Activated naive CD8-positive, alpha-beta T cell treated with anti-CD3 and anti-CD28 coated beads, Interleukin-2, amount 10 ng/mL, durations not matched to agents 7 days and 5 days (primary cell): ENCODE measurements at regions not wholly inside any gene's neighbourhood (a gene's known extent, or its start where the extent isn't known, plus 50 kb on each side); places are given as distances from the start of the nearest gene placed in this dataset.
"Not testable (repeated sequence)": the region's sequence is repeated elsewhere in the genome, so short reads cannot be mapped to it uniquely, and the experiment has no call there.

Experiments used
- ATAC-seq: fragments of 150-1000 bp; cut with Tn5 transposase; one replicate; pipeline ENCODE4 v1.10.0; 2021; ENCODE audit warnings: low read depth, moderate library complexity
- POLR2A ChIA-PET: fragments of 350-600 bp; sonication (Branson Sonifier 250); formaldehyde crosslinking; loops from one replicate; lab custom pipeline; 2021; ENCODE audit warnings: antibody characterized with exemption; lab: Charles Lee
- DNase-seq: peaks from one replicate; pipeline ENCODE4 v3.0.0; 2021
- H3K27ac Mint-ChIP-seq: one replicate; pipeline ENCODE4 v1.8.0; 2022; ENCODE audit warnings: mild to moderate bottlenecking, mixed read lengths
- H3K27me3 Mint-ChIP-seq: one replicate; pipeline ENCODE4 v1.8.0; 2022; ENCODE audit warnings: mild to moderate bottlenecking, moderate library complexity, mixed read lengths
- H3K36me3 Mint-ChIP-seq: one replicate; pipeline ENCODE4 v1.8.0; 2021; ENCODE audit warnings: mild to moderate bottlenecking, mixed read lengths
- H3K4me1 Mint-ChIP-seq: one replicate; pipeline ENCODE4 v1.8.0; 2021; ENCODE audit warnings: mixed read lengths
- H3K4me3 Mint-ChIP-seq: one replicate; pipeline ENCODE4 v1.8.0; 2022; ENCODE audit warnings: mild to moderate bottlenecking, moderate library complexity, mixed read lengths
- H3K9me3 Mint-ChIP-seq: one replicate; pipeline ENCODE4 v1.8.0; 2021; ENCODE audit warnings: mixed read lengths

DNA sequence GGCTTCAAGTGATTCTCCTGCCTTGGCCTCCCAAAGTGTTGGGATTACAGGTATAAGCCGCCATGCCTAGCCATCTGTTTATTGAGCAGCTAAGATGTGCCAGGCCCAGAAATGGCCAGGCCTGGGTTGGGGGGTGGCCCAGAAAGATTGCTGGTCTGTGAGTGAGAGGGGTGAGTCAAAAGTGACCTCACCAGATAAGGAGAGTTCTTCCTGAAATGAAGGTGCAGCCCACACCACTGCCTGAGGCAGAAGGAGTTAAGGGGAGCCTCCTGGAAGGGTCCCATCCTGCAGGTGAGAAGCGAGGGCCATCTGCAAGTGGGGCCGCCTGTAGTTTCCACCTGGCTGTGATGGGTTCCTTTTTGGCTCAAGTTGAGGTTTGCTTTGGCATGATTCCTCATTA, 96.9 kb upstream of the KLF4 start:
- Mint-ChIP-seq H3K27me3 (peaks cover 6% of the 10 kb centered on the region), H3K4me1 (no peaks in the 10 kb centered on the region), H3K4me3 (no peak overlapping the region), H3K36me3 (no peaks in the 10 kb centered on the region), H3K9me3 (no peaks in the 10 kb centered on the region), H3K27ac (no peak overlapping the region)
- DNase-seq (no peak), ATAC-seq (no peak)
- POLR2A ChIA-PET: no interaction called here

DNA sequence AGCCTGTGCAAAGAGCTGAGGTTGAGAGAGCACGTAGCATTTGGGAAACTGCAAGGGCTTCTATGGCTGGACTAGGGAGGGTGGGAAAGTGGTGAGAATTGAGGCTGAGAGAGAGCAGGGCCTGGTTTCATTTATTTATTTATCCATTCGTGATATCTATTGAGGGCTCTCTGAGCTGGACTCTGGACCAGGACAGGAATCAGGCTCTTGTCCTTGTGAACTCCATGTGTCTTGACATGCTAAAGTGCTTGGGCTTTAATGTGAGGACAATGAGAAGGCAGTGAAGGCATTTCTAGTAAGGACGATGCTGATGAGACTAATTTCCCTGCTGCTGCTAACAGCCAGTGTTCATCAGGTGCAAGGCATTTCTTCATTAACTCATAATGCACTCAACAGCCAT, 95.9 kb upstream of the KLF4 start:
- no peak for ATAC-seq
- DNase-seq: no peak
- no peaks in the 10 kb centered on the region for H3K4me1 Mint-ChIP-seq
- no peaks in the 10 kb centered on the region for H3K36me3 Mint-ChIP-seq
- H3K9me3 Mint-ChIP-seq: no peaks in the 10 kb centered on the region
- peaks cover 6% of the 10 kb centered on the region for H3K27me3 Mint-ChIP-seq
- H3K27ac Mint-ChIP-seq: no peak overlapping the region
- no peak overlapping the region for H3K4me3 Mint-ChIP-seq
- POLR2A ChIA-PET: no interaction called here

DNA sequence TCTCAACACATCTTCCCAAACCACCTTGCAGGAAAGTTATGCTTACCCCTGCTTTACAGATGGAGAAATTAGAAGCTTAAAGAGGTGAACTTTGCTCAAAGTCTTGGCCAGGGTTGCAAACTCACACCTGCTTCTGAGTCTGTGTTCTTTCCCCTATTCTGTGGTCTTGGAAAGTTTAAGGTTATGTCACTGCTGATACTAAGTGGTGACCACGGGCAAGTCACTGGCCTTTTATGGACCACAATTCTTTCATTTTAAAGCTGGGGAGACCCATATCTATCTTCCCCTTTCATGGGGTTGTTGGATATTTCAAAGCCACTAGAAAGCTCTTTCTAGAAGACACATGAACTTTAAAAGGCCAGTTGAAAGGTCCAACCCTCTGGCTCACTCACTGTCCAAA, 95.4 kb upstream of the KLF4 start:
- Mint-ChIP-seq H3K4me1 (no peaks in the 10 kb centered on the region), H3K27ac (no peak overlapping the region), H3K9me3 (no peaks in the 10 kb centered on the region), H3K36me3 (no peaks in the 10 kb centered on the region), H3K4me3 (no peak overlapping the region), H3K27me3 (peaks cover 6% of the 10 kb centered on the region)
- DNase-seq (no peak), ATAC-seq (no peak)
- POLR2A ChIA-PET: no interaction called here

DNA sequence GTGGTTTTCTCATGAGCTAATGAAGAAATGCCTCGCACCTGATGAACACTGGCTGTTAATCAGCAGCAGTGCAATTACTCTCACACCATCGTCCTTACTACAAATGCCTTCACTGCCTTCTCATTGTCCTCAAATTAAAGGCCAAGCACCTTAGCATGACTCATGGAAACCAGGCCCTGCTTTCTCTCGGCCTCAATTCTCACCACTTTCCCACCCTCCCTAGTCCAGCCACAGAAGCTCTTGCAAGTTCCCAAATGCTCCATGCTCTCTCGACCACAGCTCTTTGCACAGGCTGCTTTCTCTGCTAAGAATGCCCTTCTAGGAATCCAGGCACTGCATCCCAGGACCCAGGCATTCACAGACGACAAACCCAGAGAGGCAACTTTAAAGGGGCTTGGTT, 94.6 kb upstream of the KLF4 start:
- Mint-ChIP-seq H3K4me3 (no peak overlapping the region), H3K36me3 (no peaks in the 10 kb centered on the region), H3K27me3 (peaks cover 6% of the 10 kb centered on the region), H3K4me1 (no peaks in the 10 kb centered on the region), H3K27ac (no peak overlapping the region), H3K9me3 (no peaks in the 10 kb centered on the region)
- no peak for ATAC-seq
- DNase-seq: no peak
- POLR2A ChIA-PET: no interaction called here

DNA sequence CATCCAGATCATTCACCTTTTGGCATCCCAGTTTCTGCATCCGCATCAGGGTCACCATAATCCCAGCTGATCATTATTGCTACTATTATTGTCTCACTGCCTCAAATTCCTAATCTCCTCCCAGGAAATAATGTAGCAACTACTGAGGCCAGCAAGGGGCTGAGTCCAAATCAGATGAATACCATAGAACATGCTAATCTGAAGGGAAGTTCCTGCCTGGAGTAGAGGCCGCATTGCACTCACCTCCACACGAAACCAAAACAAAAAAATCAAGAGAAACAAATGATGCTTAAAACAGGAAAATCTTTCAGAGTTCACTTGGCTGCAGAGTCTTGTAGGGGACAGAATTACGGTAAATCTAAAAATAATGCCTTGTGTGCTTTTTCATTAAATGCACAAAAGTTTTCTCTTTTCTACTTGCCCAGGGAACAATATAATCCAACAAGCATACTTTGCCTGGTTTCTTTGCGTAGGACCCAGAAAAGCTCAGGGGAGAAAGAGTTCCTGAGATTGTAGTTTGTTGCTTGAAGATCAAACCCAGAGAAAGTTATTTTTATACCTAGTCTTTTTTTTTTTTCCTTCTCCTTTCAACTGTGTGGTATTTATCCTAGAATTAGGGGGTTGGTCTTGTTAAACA, 87.7 kb upstream of the KLF4 start:
- Mint-ChIP-seq H3K36me3 (no peaks in the 10 kb centered on the region), H3K4me3 (no peak overlapping the region), H3K4me1 (no peaks in the 10 kb centered on the region), H3K27ac (no peak overlapping the region), H3K9me3 (no peaks in the 10 kb centered on the region), H3K27me3 (no peaks in the 10 kb centered on the region)
- POLR2A ChIA-PET: no interaction called here
- DNase-seq: no peak
- ATAC-seq: no peak

DNA sequence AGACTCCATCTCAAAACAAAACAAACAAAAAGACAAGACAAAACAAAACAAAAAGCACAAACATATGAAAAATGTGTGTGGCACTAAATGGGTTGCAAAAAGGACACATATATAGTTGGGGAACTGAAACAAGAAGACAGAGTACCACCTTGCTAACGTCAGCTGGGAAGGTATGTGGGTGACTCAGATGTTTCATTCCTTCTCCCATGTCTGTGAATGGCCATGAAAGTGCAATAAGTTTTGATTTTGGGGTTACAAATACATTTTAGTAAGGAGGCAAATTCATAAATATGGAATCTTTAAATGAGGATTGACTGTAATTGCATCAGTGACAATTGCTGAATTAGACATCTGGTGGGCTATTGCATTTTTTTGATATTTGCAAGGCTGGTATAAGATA, 81.6 kb upstream of the KLF4 start:
- POLR2A ChIA-PET: no interaction called here
- Mint-ChIP-seq H3K27ac (no peak overlapping the region), H3K36me3 (no peaks in the 10 kb centered on the region), H3K4me3 (no peak overlapping the region), H3K4me1 (no peaks in the 10 kb centered on the region), H3K27me3 (no peaks in the 10 kb centered on the region), H3K9me3 (no peaks in the 10 kb centered on the region)
- DNase-seq (no peak), ATAC-seq (no peak)

DNA sequence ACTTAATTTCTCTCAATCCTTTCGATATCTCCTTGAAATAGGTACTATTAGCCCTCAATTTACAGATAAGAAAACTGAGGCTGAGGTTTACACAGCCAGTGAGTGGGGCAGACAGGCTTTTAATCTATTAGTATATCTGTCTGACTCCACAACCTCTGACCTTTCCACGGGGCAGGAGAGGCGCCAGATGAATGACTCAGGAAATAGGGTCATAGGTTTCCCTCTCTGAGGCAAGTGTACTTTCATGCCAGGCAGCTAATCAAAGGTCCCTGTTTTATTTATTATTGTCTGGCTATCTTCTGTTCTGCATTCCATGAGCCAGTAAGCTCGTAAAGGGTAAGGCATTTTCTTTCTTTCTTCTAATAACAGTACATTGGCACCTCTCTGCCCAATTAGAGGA, 79.6 kb upstream of the KLF4 start:
- Mint-ChIP-seq H3K27me3 (no peaks in the 10 kb centered on the region), H3K9me3 (no peaks in the 10 kb centered on the region), H3K27ac (no peak overlapping the region), H3K36me3 (no peaks in the 10 kb centered on the region), H3K4me3 (no peak overlapping the region), H3K4me1 (no peaks in the 10 kb centered on the region)
- no peak for ATAC-seq
- POLR2A ChIA-PET: no interaction called here
- no peak for DNase-seq

DNA sequence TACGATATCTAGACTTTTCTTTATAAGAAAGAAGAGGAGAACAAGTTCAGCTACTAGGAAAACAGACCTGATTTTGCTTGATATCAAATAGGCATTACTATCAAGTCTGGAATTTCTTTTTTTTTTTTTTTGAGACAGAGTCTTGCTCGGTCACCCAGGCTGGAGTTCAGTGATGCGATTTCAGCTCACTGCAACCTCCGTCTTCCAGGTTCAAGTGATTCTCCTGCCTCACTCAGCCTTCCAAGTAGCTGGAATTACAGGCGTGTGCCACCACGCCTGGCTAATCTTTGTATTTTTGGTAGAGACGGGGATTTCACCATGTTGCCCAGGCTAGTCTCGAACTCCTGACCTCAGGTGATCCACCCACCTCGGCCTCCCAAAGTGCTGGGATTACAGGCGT, 78.8 kb upstream of the KLF4 start:
- H3K4me1 Mint-ChIP-seq, POLR2A ChIA-PET, H3K36me3 Mint-ChIP-seq: not testable (repeated sequence)

DNA sequence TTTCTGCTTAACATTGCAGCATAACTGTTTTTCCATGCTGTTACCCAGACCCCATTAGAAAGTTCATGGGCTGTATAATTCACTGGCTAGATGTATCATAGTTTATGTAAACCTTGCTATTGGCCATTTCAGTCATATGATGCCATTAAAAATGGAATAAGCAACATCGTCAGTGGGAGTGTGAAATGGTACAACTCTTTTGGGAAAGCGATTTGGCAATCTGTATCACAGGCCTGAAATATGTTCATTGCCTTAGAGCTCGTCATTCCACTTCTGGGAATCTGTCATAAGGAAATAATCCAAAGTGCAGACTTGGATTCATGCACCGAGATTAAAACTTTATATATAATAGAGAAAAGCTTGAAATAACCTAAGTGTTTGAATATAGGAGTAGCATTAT, 77.9 kb upstream of the KLF4 start:
- no peak for ATAC-seq
- POLR2A ChIA-PET: no interaction called here
- no peaks in the 10 kb centered on the region for H3K27me3 Mint-ChIP-seq
- H3K36me3 Mint-ChIP-seq: no peaks in the 10 kb centered on the region
- H3K9me3 Mint-ChIP-seq: no peaks in the 10 kb centered on the region
- no peaks in the 10 kb centered on the region for H3K4me1 Mint-ChIP-seq
- no peak overlapping the region for H3K4me3 Mint-ChIP-seq
- no peak overlapping the region for H3K27ac Mint-ChIP-seq
- DNase-seq: no peak

More for the DNA sequence above, 78.8 kb upstream of the KLF4 start:
- H3K4me3 Mint-ChIP-seq, H3K9me3 Mint-ChIP-seq, H3K27ac Mint-ChIP-seq, ATAC-seq, DNase-seq, H3K27me3 Mint-ChIP-seq: not testable (repeated sequence)

DNA sequence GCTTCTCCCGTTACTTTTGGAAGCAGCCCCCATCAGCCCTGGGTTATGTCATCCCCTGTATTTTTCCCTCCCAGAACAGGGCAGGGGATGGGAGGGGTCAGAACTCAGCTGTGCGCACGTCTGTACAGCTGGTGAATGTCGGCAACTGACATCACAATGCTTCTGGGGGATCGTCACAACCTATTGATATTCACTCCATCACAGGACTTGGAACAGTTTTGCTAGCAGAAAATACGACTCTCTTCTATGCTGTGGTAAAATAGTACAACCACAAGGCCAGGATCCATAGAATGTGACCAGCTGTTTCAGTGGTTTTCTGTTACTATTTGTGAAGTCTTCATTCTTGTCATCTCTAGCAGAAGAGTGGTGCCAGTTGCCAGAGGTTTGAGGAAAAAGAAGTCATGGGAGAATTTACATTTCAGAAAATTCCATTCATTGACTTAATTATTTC, 77.1 kb upstream of the KLF4 start:
- Mint-ChIP-seq H3K27me3 (no peaks in the 10 kb centered on the region), H3K36me3 (no peaks in the 10 kb centered on the region), H3K27ac (no peak overlapping the region), H3K9me3 (no peaks in the 10 kb centered on the region), H3K4me1 (no peaks in the 10 kb centered on the region), H3K4me3 (no peak overlapping the region)
- POLR2A ChIA-PET: no interaction called here
- DNase-seq (no peak), ATAC-seq (no peak)

DNA sequence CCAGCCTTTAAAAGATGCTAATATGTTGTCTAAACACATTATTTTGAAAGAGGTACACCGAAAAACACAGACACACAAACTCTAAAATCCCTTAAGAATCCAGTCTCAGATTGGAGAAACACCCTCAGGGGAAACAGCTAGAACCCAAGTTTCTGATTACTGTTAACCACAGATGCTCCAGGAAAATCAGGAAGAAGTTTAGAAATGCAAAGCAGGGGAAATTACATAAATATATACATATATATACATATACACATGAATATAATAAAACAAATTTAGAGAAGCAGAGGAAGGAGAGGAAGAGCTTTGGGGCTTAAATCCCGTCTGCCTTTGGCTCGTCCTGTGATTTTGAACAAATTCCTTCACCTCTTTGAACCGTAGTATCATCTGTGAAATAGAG, 73.2 kb upstream of the KLF4 start:
- POLR2A ChIA-PET: no interaction called here
- no peak for ATAC-seq

DNA sequence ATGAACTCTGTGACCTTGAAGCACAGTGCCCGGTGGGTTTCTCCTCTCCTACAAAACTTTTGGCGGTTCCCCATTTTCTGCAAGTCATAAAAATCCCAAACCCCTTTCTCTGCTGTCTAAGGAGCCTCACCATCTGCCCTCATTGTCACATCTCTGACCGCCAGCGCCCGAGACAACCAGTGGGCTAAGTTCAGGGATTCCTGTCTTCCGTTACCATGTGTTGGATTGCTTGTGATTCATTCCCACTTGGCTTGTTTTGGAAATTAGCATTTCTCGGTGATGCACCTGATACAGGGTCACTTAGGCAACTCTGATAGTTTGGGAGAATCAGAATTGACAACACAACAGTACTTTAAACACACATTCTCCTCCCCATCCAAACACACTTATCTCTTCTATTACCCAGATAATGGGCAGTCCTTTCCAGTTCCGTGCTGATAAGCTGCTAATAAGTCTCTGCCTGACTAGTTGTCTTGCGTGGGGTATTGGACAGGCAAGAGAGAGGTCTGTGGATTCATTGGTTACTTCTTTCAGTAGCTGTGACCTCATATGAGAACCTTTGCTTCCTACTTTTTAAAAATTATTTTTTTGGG, 70.0 kb upstream of the KLF4 start:
- no peaks in the 10 kb centered on the region for H3K4me1 Mint-ChIP-seq
- ATAC-seq: no peak
- H3K27me3 Mint-ChIP-seq: peaks cover 3% of the 10 kb centered on the region
- POLR2A ChIA-PET: no interaction called here
- H3K27ac Mint-ChIP-seq: no peak overlapping the region
- DNase-seq: no peak
- no peak overlapping the region for H3K4me3 Mint-ChIP-seq
- no peaks in the 10 kb centered on the region for H3K9me3 Mint-ChIP-seq
- H3K36me3 Mint-ChIP-seq: no peaks in the 10 kb centered on the region

More for the DNA sequence above, 73.2 kb upstream of the KLF4 start:
- Mint-ChIP-seq H3K36me3 (no peaks in the 10 kb centered on the region), H3K27me3 (no peaks in the 10 kb centered on the region), H3K4me3 (no peak overlapping the region), H3K27ac (no peak overlapping the region), H3K4me1 (no peaks in the 10 kb centered on the region), H3K9me3 (no peaks in the 10 kb centered on the region)
- no peak for DNase-seq

DNA sequence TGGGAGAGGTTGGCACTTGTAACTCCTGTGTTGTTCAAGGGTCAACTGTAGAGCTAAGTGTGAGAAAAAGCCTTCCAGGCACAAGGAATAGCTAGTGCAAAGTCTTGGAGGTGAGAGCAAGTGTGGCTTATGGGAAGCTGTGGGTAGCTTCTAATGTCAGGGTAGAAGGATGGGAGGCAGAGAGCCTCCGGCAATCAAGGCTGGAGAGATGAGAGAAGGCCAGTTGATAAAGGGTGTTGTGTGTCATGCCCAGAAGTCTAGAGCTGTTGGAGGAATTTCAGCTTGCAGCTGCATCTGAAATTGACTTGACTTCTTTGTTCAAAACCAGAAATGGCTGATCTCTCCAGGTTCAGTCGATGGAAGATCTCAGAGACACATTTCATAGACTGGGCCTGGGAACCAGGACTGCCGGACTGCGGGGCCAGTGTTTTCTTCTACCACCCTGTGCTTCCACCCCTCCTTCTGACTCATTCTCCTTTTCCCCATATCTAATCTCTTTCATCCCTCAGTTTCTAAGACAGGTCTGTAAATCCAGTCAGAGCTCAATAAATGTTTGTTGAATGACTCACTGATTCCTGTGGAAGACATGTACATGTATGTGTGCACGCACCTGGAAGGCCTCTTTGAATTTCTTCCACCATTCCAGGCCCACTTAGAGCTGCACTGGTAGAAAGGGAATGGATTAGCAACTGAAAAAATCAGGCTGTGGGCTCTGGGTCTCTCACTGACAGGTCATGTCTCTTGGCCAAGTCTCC, 67.8 kb upstream of the KLF4 start:
- no peaks in the 10 kb centered on the region for H3K36me3 Mint-ChIP-seq
- POLR2A ChIA-PET: no interaction called here
- no peak for DNase-seq
- no peaks in the 10 kb centered on the region for H3K9me3 Mint-ChIP-seq
- H3K27ac Mint-ChIP-seq: no peak overlapping the region
- ATAC-seq: no peak
- no peak overlapping the region for H3K4me3 Mint-ChIP-seq
- H3K27me3 Mint-ChIP-seq: peaks cover 3% of the 10 kb centered on the region
- H3K4me1 Mint-ChIP-seq: no peaks in the 10 kb centered on the region

DNA sequence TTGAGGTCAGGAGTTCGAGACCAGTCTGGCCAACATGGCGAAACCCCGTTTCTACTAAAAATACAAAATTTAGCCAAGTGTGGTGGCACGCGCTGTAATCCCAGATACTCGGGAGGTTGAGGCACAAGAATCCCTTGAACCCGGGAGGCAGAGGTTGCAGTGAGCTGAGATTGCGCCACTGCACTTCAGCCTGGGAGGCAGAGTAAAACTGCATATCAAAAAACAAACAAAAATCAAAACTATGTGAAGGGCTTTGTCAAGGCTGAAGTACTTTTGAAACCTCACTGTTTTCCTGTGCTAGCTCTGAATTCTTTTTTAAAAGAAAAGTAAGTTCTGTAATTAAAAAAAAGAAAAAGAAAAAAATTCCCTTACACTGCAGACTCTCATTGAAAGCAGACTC, 65.1 kb upstream of the KLF4 start:
- ATAC-seq (no peak), DNase-seq (no peak)
- peaks cover 3% of the 10 kb centered on the region for H3K27me3 Mint-ChIP-seq
- no peaks in the 10 kb centered on the region for H3K9me3 Mint-ChIP-seq
- no peaks in the 10 kb centered on the region for H3K4me1 Mint-ChIP-seq
- H3K27ac Mint-ChIP-seq: no peak overlapping the region
- POLR2A ChIA-PET: no interaction called here
- no peak overlapping the region for H3K4me3 Mint-ChIP-seq
- no peaks in the 10 kb centered on the region for H3K36me3 Mint-ChIP-seq
